Right lobe of liver (tissue), 6 donors: ENCODE measurements at regions not wholly inside any gene's neighbourhood (a gene's known extent, or its start where the extent isn't known, plus 50 kb on each side); places are given as distances from the start of the nearest gene placed in this dataset.
A peak's percentile ranks its signal among the peaks of the same experiment; 100 is the strongest.

ENCODE experiments used
- ATAC-seq, 4 donors: fragments of 200-7000 bp; cut with Tn5 transposase; one replicate each; pipeline ENCODE4 v1.9.1; 2020; ENCODE audit warnings: mild to moderate bottlenecking in 4 of 4, moderate library complexity in 4 of 4
- DNase-seq, 3 donors: peaks; one replicate each; pipeline ENCODE4 v3.0.0-alpha.2; 2020
- H3K27ac ChIP-seq, 3 donors: fragments of 200-600 bp; one replicate each; pipeline ENCODE4 v1.8.0; 2022
- H3K27me3 ChIP-seq, 2 donors: fragments of 200-600 bp; one replicate each; pipeline ENCODE4 v1.8.0; 2022
- H3K36me3 ChIP-seq, 4 donors: fragments of 200-600 bp; sonication (generic) in 1 of 4; one replicate each; pipeline versions ENCODE4 v1.5.1 to v1.8.0; 2017 to 2022; ENCODE audit warnings: control low read depth in 1 of 4
- H3K4me1 ChIP-seq, 4 donors: fragments of 200-600 bp; sonication (generic) in 1 of 4; one replicate each; pipeline versions ENCODE4 v1.5.1 to v1.8.0; 2017 to 2022; ENCODE audit warnings: control low read depth in 1 of 4
- H3K4me3 ChIP-seq, 3 donors: fragments of 200-600 bp; one replicate each; pipeline ENCODE4 v1.8.0; 2022
- H3K9me3 ChIP-seq, 4 donors: fragments of 200-600 bp; sonication (generic) in 1 of 4; one replicate each; pipeline versions ENCODE4 v1.5.1 to v1.8.0; 2017 to 2022; ENCODE audit warnings: control low read depth in 1 of 4
- POLR2A ChIP-seq: fragments of 450-650 bp; IDR thresholded peaks from one replicate; pipeline ENCODE4 v1.6.1; 2017; ENCODE audit warnings: antibody characterized with exemption, mild to moderate bottlenecking
- WGBS: methylation state at CpG from one replicate; pipeline ENCODE4 v1.1.6; 2018; ENCODE audit warnings: low coverage, low lambda C conversion rate; ENCODE audit not compliant: insufficient coverage; ENCODE audit errors: missing lambda C conversion rate; 5-methylcytosine and 5-hydroxymethylcytosine counted together
- intact Hi-C, 2 donors: fragments of 100-400 bp; cut with DNase I; formaldehyde crosslinking; loops; one replicate each; pipeline versions ENCODE4 v1.11.2 to v1.14.1; 2022
- TF ChIP-seq, protein P1 (sequence below), 4 donors: fragments of 200-600 bp in 3 of 4; fragments of 450-650 bp in 1 of 4; IDR thresholded peaks; one replicate each; pipeline versions ENCODE4 v1.5.1 to v1.8.0; 2016 to 2022; ENCODE audit warnings: antibody characterized with exemption in 4 of 4, mild to moderate bottlenecking in 2 of 4
- donor health status: DM: no; HTN: yes; CAD: no.
- donor health status: DM: no; HTN: no; CAD: no.
- donor health status: DM: no; HTN: no; CAD: no.
- donor health status: DM: no; HTN: yes; CAD: no.
- donor health status: DM: no; HTN: yes; CAD: no.

DNA sequence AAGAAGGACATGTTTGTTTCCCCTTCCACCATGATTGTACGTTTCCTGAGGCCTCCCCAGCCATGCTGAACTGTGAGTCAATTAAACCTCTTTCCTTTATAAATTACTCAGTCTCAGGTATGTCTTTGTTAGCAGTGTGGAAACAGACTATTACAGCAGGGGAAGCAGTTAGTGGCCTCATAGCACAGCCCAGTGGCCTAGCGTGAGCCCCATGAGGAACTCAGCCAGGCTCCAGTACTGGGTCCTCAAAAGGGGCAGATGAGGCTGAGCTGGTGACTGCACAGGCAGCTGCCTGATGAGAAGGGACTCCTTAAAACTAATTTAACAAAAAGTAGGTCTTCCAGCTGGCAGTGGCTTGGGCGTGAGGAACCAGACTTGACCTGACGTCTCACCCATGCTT lies 399.9 kb downstream of the CDH26 start:
- TF ChIP-seq, protein P1, sequence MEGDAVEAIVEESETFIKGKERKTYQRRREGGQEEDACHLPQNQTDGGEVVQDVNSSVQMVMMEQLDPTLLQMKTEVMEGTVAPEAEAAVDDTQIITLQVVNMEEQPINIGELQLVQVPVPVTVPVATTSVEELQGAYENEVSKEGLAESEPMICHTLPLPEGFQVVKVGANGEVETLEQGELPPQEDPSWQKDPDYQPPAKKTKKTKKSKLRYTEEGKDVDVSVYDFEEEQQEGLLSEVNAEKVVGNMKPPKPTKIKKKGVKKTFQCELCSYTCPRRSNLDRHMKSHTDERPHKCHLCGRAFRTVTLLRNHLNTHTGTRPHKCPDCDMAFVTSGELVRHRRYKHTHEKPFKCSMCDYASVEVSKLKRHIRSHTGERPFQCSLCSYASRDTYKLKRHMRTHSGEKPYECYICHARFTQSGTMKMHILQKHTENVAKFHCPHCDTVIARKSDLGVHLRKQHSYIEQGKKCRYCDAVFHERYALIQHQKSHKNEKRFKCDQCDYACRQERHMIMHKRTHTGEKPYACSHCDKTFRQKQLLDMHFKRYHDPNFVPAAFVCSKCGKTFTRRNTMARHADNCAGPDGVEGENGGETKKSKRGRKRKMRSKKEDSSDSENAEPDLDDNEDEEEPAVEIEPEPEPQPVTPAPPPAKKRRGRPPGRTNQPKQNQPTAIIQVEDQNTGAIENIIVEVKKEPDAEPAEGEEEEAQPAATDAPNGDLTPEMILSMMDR (IDR thresholded peaks at IDR 0.05): no peak
- no peak for TF ChIP-seq POLR2A
- DNase-seq (no peak), ATAC-seq (peak in 1 of 4 donors; percentile 23)
- H3K36me3 ChIP-seq: no peaks in the 10 kb centered on the region
- no peaks in the 10 kb centered on the region for H3K4me1 ChIP-seq
- 13% methylated on average over 1 of the region's 4 CpGs for WGBS
- intact Hi-C loops: no loop called here
- no peaks in the 10 kb centered on the region for H3K27me3 ChIP-seq
- no peaks in the 10 kb centered on the region for H3K9me3 ChIP-seq
- H3K27ac ChIP-seq: no peak overlapping the region
- H3K4me3 ChIP-seq: no peak overlapping the region

DNA sequence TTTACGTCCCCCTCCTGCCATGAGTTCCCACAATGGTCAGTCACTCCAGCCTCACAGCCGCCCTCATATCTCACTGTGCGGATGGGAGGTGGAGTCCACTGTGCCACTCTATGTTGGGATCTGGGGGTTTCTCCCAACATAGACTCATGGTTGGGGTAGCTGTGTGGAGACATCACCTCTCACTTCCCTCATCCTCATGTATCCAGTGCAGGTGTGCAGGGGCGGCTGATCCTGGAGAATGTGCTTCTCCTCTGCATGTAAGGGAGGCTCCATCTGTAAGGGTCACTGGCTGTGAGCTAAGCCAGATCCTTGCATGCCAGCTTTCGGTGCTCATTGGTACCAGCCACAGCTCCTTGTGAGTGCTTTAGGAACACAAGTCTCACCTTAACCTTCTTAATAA lies 400.8 kb downstream of the CDH26 start:
- intact Hi-C loops: no loop called here
- Histone ChIP-seq H3K4me3 (no peak overlapping the region), H3K27ac (no peak overlapping the region), H3K9me3 (no peaks in the 10 kb centered on the region), H3K36me3 (no peaks in the 10 kb centered on the region), H3K27me3 (no peaks in the 10 kb centered on the region), H3K4me1 (no peaks in the 10 kb centered on the region)
- WGBS: 88% methylated on average over 3 of the region's 5 CpGs
- TF ChIP-seq, protein P1 (IDR thresholded peaks at IDR 0.05): no peak
- TF ChIP-seq POLR2A: no peak
- DNase-seq (no peak), ATAC-seq (no peak)

DNA sequence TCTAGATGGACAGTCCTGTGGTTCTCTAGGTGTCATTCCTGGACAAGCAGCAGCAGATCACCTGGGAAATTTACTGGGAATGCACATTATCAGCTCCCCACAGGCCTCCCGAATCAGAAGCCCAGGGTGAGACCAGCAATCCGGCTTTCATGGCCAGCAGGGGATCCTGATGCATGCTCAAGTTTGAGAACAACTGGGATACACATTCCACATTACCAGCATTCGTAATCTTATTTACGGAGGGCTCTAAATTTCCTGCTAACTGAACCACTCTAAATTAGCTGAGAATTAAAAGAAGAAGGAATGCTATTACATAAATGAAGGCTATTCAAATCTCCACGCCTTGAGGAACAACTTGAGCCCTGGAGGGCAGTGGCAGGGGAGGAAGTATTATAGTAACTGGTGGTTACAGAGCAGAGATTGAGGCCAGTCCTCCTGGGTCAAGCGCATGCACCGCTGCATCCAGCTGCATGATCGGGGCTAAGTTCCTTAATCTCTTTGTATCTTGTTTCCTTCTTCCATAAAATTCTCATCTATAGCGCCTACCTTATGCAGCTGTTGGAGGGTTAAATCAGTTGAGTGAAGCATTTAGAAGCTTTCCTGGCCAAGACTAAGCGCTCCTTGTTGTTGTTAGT lies 403.7 kb downstream of the CDH26 start:
- Histone ChIP-seq H3K4me1 (no peaks in the 10 kb centered on the region), H3K4me3 (no peak overlapping the region), H3K9me3 (no peaks in the 10 kb centered on the region), H3K27ac (no peak overlapping the region), H3K36me3 (no peaks in the 10 kb centered on the region), H3K27me3 (no peaks in the 10 kb centered on the region)
- ATAC-seq: no peak
- 61% methylated on average over 9 of the region's 10 CpGs for WGBS
- intact Hi-C loops: no loop called here
- no peak for TF ChIP-seq POLR2A
- TF ChIP-seq, protein P1 (IDR thresholded peaks at IDR 0.05): no peak
- no peak for DNase-seq

DNA sequence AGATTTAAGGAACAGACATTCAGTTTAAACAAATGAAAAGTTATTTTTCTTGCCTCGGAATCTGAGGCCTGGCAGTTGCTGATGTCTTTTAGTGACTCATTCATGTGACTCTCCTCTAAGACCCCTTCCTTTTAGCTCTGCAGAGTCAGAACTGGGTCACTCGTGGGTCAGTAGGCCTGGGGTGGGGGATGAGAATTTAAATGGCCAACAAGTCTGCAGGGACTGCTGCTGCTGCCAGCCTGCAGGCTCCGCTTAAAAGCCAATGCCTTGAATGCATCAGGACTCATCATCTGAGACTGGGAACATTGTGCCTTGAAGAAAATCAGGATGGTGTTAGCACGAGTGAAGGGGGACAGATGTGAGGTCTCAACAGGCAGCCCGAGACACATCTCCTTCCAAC lies 404.3 kb downstream of the CDH26 start:
- WGBS: 24% methylated on average over 5 of the region's 5 CpGs
- intact Hi-C loops: no loop called here
- no peak overlapping the region for H3K27ac ChIP-seq
- H3K27me3 ChIP-seq: no peaks in the 10 kb centered on the region
- no peaks in the 10 kb centered on the region for H3K36me3 ChIP-seq
- H3K9me3 ChIP-seq: no peaks in the 10 kb centered on the region
- no peak for ATAC-seq
- TF ChIP-seq, protein P1 (IDR thresholded peaks at IDR 0.05): no peak
- no peak for TF ChIP-seq POLR2A
- no peaks in the 10 kb centered on the region for H3K4me1 ChIP-seq
- H3K4me3 ChIP-seq: no peak overlapping the region
- no peak for DNase-seq

DNA sequence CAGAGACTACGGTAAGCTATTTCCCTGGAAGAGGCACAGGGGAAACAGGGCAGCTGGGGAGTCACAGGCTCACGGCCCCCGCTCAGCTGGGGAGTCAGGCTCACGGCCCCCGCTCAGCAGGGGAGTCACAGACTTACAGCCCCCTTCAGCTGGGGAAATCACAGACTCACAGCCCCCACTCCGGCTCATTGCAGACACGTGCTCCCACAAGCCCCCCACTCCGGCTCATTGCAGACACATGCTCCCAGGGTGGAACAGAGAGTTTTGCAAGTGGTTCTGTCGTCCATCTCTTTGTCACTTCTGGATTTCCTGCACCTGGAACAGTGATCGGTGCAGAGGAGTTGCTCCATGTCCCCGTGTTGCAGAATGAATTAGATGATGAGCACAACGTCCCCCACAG lies 405.5 kb downstream of the CDH26 start:
- H3K4me1 ChIP-seq: no peaks in the 10 kb centered on the region
- DNase-seq (no peak), ATAC-seq (no peak)
- H3K36me3 ChIP-seq: no peaks in the 10 kb centered on the region
- intact Hi-C loops: no loop called here
- 70% methylated on average over 2 of the region's 12 CpGs for WGBS
- TF ChIP-seq POLR2A: no peak
- TF ChIP-seq, protein P1 (IDR thresholded peaks at IDR 0.05): no peak
- no peak overlapping the region for H3K27ac ChIP-seq
- H3K4me3 ChIP-seq: no peak overlapping the region
- H3K27me3 ChIP-seq: no peaks in the 10 kb centered on the region
- H3K9me3 ChIP-seq: no peaks in the 10 kb centered on the region
